DOHH2 (cell line): ENCODE measurements at regions not wholly inside any gene's neighbourhood (a gene's known extent, or its start where the extent isn't known, plus 50 kb on each side); places are given as distances from the start of the nearest gene placed in this dataset.
"Not testable (repeated sequence)": the region's sequence is repeated elsewhere in the genome, so short reads cannot be mapped to it uniquely, and the experiment has no call there.

ENCODE experiments used
- CTCF ChIP-seq: fragments of 200-600 bp; sonication (generic); IDR thresholded peaks from one replicate; pipeline ENCODE4 v1.5.1; 2014; ENCODE audit warnings: antibody characterized with exemption, mild to moderate bottlenecking, low read depth, low read length; ENCODE audit not compliant: poor library complexity, severe bottlenecking
- EZH2phosphoT487 ChIP-seq: fragments of 200-600 bp; sonication (generic); IDR thresholded peaks from 2 replicates; pipeline ENCODE4 v1.6.1; 2017; ENCODE audit warnings: borderline replicate concordance, mild to moderate bottlenecking, antibody characterized with exemption, low read length, moderate library complexity, mixed read lengths

- not testable (repeated sequence) for TF ChIP-seq CTCF, EZH2phosphoT487
These were observed 116.0 kb downstream of the C12orf75 start for GRCh38 chr12:105446460-105446859.
